OCI-LY1 (cell line): ENCODE measurements at regions not wholly inside any gene's neighbourhood (a gene's known extent, or its start where the extent isn't known, plus 50 kb on each side); places are given as distances from the start of the nearest gene placed in this dataset.

Experiments
- H2AFZ ChIP-seq: fragments of 200-600 bp; sonication (generic), shearing (Covaris generic); 2 replicates; pipeline ENCODE4 v1.6.0; 2014; ENCODE audit warnings: antibody characterized with exemption, mild to moderate bottlenecking, low read length
- H3F3A ChIP-seq: fragments of 200-600 bp; sonication (generic), shearing (Covaris generic); 2 replicates; pipeline ENCODE4 v1.6.0; 2014; ENCODE audit warnings: mild to moderate bottlenecking, antibody characterized with exemption, low read length, moderate library complexity; ENCODE audit not compliant: insufficient read depth
- H3K27ac ChIP-seq: fragments of 200-600 bp; sonication (generic); 2 replicates; pipeline ENCODE4 v1.5.1; 2014; ENCODE audit warnings: low read length, mixed run types, mild to moderate bottlenecking, low read depth; ENCODE audit not compliant: poor library complexity, severe bottlenecking
- H3K27me3 ChIP-seq: fragments of 200-600 bp; sonication (generic); 2 replicates; pipeline ENCODE4 v1.6.0; 2014; ENCODE audit warnings: antibody characterized with exemption, mild to moderate bottlenecking, low read length, moderate library complexity; ENCODE audit not compliant: insufficient read depth
- H3K36me3 ChIP-seq: fragments of 200-600 bp; sonication (generic); 2 replicates; pipeline ENCODE4 v1.6.1; 2014; ENCODE audit warnings: mild to moderate bottlenecking, antibody characterized with exemption, low read length, moderate library complexity, mixed read lengths; ENCODE audit not compliant: insufficient read depth
- H3K4me1 ChIP-seq: fragments of 200-600 bp; sonication (generic); 2 replicates; pipeline ENCODE4 v1.5.1; 2014; ENCODE audit warnings: mild to moderate bottlenecking, low read length, moderate library complexity; ENCODE audit not compliant: insufficient read depth, severe bottlenecking
- H3K4me2 ChIP-seq: fragments of 200-600 bp; sonication (generic), shearing (Covaris generic); 2 replicates; pipeline ENCODE4 v1.6.1; 2014; ENCODE audit warnings: low read length
- H3K4me3 ChIP-seq: fragments of 200-600 bp; sonication (generic); 2 replicates; pipeline ENCODE4 v1.5.1; 2014; ENCODE audit warnings: low read length, low read depth, mild to moderate bottlenecking, mixed read lengths; ENCODE audit not compliant: poor library complexity, severe bottlenecking
- H3K79me2 ChIP-seq: fragments of 200-600 bp; shearing (Covaris generic); 2 replicates; pipeline ENCODE4 v1.6.1; 2016; ENCODE audit warnings: mixed run types, low read length, mixed read lengths; ENCODE audit not compliant: insufficient read depth
- H3K9ac ChIP-seq: fragments of 200-600 bp; sonication (generic), shearing (Covaris generic); 2 replicates; pipeline ENCODE4 v1.6.1; 2014; ENCODE audit warnings: mild to moderate bottlenecking, low read length, mixed read lengths
- H3K9me2 ChIP-seq: fragments of 200-600 bp; sonication (generic), shearing (Covaris generic); 2 replicates; pipeline ENCODE4 v1.6.1; 2014; ENCODE audit warnings: low read depth, mild to moderate bottlenecking, low read length, mixed read lengths
- H3K9me3 ChIP-seq: fragments of 200-600 bp; shearing (Covaris generic); 2 replicates; pipeline ENCODE4 v1.6.1; 2014; ENCODE audit warnings: low read length, mixed read lengths
- H4K20me1 ChIP-seq: fragments of 200-600 bp; sonication (generic), shearing (Covaris generic); 2 replicates; pipeline ENCODE4 v1.6.0; 2016; ENCODE audit warnings: mild to moderate bottlenecking, low read length; ENCODE audit not compliant: insufficient read depth
- CTCF ChIP-seq: fragments of 200-600 bp; sonication (generic), shearing (Covaris generic); IDR thresholded peaks from 2 replicates; pipeline ENCODE4 v1.5.1; 2017; ENCODE audit warnings: mild to moderate bottlenecking, antibody characterized with exemption, low read length, moderate library complexity, mixed read lengths
- EZH2 ChIP-seq: fragments of 200-600 bp; sonication (generic), shearing (Covaris generic); IDR thresholded peaks from 2 replicates; pipeline ENCODE4 v1.8.0; 2017; ENCODE audit warnings: borderline replicate concordance, mixed run types, mild to moderate bottlenecking, antibody characterized with exemption, low read length, moderate library complexity, mixed read lengths

DNA sequence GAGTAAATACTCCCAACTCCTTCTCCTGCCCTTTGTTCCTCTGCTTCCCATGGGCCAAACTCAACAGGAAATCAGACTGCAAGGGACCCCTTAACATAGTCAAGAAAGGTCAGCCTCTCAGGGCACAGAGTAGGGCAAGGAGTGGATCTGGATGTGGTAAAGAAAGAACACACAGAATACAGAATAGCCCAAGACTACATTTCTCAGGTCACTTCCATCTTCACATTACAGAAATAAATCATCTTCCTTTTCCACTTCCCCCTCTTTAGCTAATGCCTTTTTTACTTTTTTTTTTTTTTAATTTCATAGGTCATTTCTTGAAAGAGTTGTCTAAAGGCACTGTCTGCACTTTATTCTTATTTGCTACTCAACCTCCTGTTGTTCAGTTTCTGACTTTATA is 558.3 kb downstream of the TNS1 start:
- no peaks in the 10 kb centered on the region for H3F3A ChIP-seq
- H4K20me1 ChIP-seq, result no peaks in the 10 kb centered on the region
- H3K27me3 ChIP-seq, result no peaks in the 10 kb centered on the region
- no peak overlapping the region for H3K9ac ChIP-seq
- no peaks in the 10 kb centered on the region for H3K9me2 ChIP-seq
- no peak overlapping the region for H3K4me2 ChIP-seq
- TF ChIP-seq EZH2, result no peak
- no peak for TF ChIP-seq CTCF
- H2AFZ ChIP-seq, result no peak overlapping the region
- no peaks in the 10 kb centered on the region for H3K9me3 ChIP-seq
- H3K79me2 ChIP-seq, result no peaks in the 10 kb centered on the region
- no peak overlapping the region for H3K27ac ChIP-seq
- no peak overlapping the region for H3K4me3 ChIP-seq
- no peaks in the 10 kb centered on the region for H3K36me3 ChIP-seq
- H3K4me1 ChIP-seq, result no peaks in the 10 kb centered on the region

GRCh38 chr2:217443601-217444000 is 559.2 kb downstream of the TNS1 start:
- no peaks in the 10 kb centered on the region for H3K9me2 ChIP-seq
- no peaks in the 10 kb centered on the region for H3K9me3 ChIP-seq

DNA sequence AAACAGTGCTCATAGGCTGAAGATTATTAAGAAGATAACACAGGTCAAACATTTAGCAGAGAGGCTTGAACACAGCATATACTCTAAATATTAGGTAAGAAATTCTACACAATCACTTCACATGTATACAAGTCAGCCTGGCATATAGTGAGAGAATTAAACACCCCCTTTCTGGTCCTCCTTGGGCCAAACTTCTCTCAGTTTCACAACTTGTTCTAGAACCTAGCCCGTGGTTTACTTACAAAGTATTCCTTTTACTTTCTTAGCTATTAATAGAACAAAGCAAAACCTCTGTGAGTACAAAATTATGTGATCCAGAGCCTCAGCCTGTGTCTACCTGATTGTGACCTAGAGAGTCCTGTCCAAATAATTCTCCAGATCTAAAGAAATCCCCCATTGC is 562.8 kb downstream of the TNS1 start:
- no peak overlapping the region for H3K9ac ChIP-seq
- H3K27me3 ChIP-seq, result no peaks in the 10 kb centered on the region
- H3K9me2 ChIP-seq, result no peaks in the 10 kb centered on the region
- TF ChIP-seq CTCF (no peak), EZH2 (no peak)
- no peaks in the 10 kb centered on the region for H3K9me3 ChIP-seq
- H3K4me1 ChIP-seq, result no peaks in the 10 kb centered on the region
- no peaks in the 10 kb centered on the region for H3K36me3 ChIP-seq
- no peaks in the 10 kb centered on the region for H4K20me1 ChIP-seq
- H3K27ac ChIP-seq, result no peak overlapping the region
- H3K4me3 ChIP-seq, result no peak overlapping the region
- no peaks in the 10 kb centered on the region for H3K79me2 ChIP-seq
- no peaks in the 10 kb centered on the region for H3F3A ChIP-seq
- H3K4me2 ChIP-seq, result no peak overlapping the region
- no peak overlapping the region for H2AFZ ChIP-seq

More at GRCh38 chr2:217443601-217444000, 559.2 kb downstream of the TNS1 start:
- H4K20me1 ChIP-seq, result no peaks in the 10 kb centered on the region
- H3K4me1 ChIP-seq, result no peaks in the 10 kb centered on the region
- no peak overlapping the region for H3K4me3 ChIP-seq
- H2AFZ ChIP-seq, result no peak overlapping the region
- no peaks in the 10 kb centered on the region for H3K27me3 ChIP-seq
- H3K9ac ChIP-seq, result no peak overlapping the region
- no peak overlapping the region for H3K27ac ChIP-seq
- H3K4me2 ChIP-seq, result no peak overlapping the region
- H3F3A ChIP-seq, result no peaks in the 10 kb centered on the region
- TF ChIP-seq CTCF, result no peak
- no peak for TF ChIP-seq EZH2
- H3K36me3 ChIP-seq, result no peaks in the 10 kb centered on the region
- H3K79me2 ChIP-seq, result no peaks in the 10 kb centered on the region
